Activated CD4-positive, alpha-beta T cell treated with anti-CD3 and anti-CD28 coated beads for 36 hours (primary cell): ENCODE measurements at regions not wholly inside any gene's neighbourhood (a gene's known extent, or its start where the extent isn't known, plus 50 kb on each side); places are given as distances from the start of the nearest gene placed in this dataset.

Source experiments
- ATAC-seq: fragments of 200-7000 bp; cut with Tn5 transposase; one replicate; pipeline ENCODE4 v1.10.0; 2021; ENCODE audit warnings: mild to moderate bottlenecking, moderate library complexity
- CTCF ChIA-PET: fragments of 350-600 bp; sonication (Branson Sonifier 250); formaldehyde crosslinking; loops from one replicate; lab custom pipeline; 2021; ENCODE audit warnings: antibody characterized with exemption; lab: Charles Lee
- POLR2A ChIA-PET: fragments of 350-600 bp; sonication (Branson Sonifier 250); formaldehyde crosslinking; loops from one replicate; lab custom pipeline; 2021; ENCODE audit warnings: antibody characterized with exemption, inconsistent platforms; lab: Charles Lee
- DNase-seq: peaks from one replicate; pipeline ENCODE4 v3.0.0-alpha.2; 2020
- H3K27ac Mint-ChIP-seq: one replicate; pipeline ENCODE4 v1.8.0; 2021; ENCODE audit warnings: mixed read lengths
- H3K27me3 Mint-ChIP-seq: one replicate; pipeline ENCODE4 v1.8.0; 2021; ENCODE audit warnings: mixed read lengths
- H3K36me3 Mint-ChIP-seq: one replicate; pipeline ENCODE4 v1.8.0; 2021; ENCODE audit warnings: low read depth, mixed read lengths
- H3K4me1 Mint-ChIP-seq: one replicate; pipeline ENCODE4 v1.8.0; 2021; ENCODE audit warnings: mixed read lengths
- H3K4me3 Mint-ChIP-seq: one replicate; pipeline ENCODE4 v1.8.0; 2021; ENCODE audit warnings: mild to moderate bottlenecking, moderate library complexity, mixed read lengths
- H3K9me3 Mint-ChIP-seq: one replicate; pipeline ENCODE4 v1.8.0; 2021; ENCODE audit warnings: low read depth, mixed read lengths
- intact Hi-C, 2 experiments: fragments of 100-400 bp; cut with DNase I in 1 of 2; cut with micrococcal nuclease in 1 of 2; formaldehyde crosslinking; loops; one replicate each; pipeline versions ENCODE4 v1.14.2 to v1.15.1; 2022 to 2024; cut with DNase I, micrococcal nuclease

- Mint-ChIP-seq H3K36me3 (no peaks in the 10 kb centered on the region), H3K9me3 (peaks cover 10% of the 10 kb centered on the region), H3K4me3 (no peak overlapping the region), H3K27ac (no peak overlapping the region), H3K27me3 (no peaks in the 10 kb centered on the region), H3K4me1 (no peaks in the 10 kb centered on the region)
- ATAC-seq, result no peak
- DNase-seq, result no peak
- intact Hi-C loops, result no loop called here
- ChIA-PET CTCF (no interaction called here), POLR2A (no interaction called here)
These were observed 947.5 kb upstream of the CTNND2 start for GRCh38 chr5:12851761-12852160.

GRCh38 chr5:12848709-12849108, 944.5 kb upstream of the CTNND2 start:
- H3K4me3 Mint-ChIP-seq, result no peak overlapping the region
- DNase-seq (no peak), ATAC-seq (no peak)
- no peaks in the 10 kb centered on the region for H3K4me1 Mint-ChIP-seq
- no peaks in the 10 kb centered on the region for H3K36me3 Mint-ChIP-seq
- ChIA-PET POLR2A (no interaction called here), CTCF (no interaction called here)
- H3K27me3 Mint-ChIP-seq, result no peaks in the 10 kb centered on the region
- H3K27ac Mint-ChIP-seq, result no peak overlapping the region
- intact Hi-C loops, result no loop called here
- peaks cover 12% of the 10 kb centered on the region for H3K9me3 Mint-ChIP-seq

- no peak for ATAC-seq
- H3K36me3 Mint-ChIP-seq, result no peaks in the 10 kb centered on the region
- DNase-seq, result no peak
- no peaks in the 10 kb centered on the region for H3K27me3 Mint-ChIP-seq
- no peak overlapping the region for H3K27ac Mint-ChIP-seq
- CTCF ChIA-PET, result no interaction called here
- intact Hi-C loops, result no loop called here
- POLR2A ChIA-PET, result no interaction called here
- H3K4me3 Mint-ChIP-seq, result no peak overlapping the region
- peaks cover 4% of the 10 kb centered on the region for H3K9me3 Mint-ChIP-seq
- H3K4me1 Mint-ChIP-seq, result no peaks in the 10 kb centered on the region
These were observed 941.4 kb upstream of the CTNND2 start for GRCh38 chr5:12845549-12846159.

GRCh38 chr5:12840972-12841371, 936.7 kb upstream of the CTNND2 start:
- H3K27me3 Mint-ChIP-seq, result no peaks in the 10 kb centered on the region
- no peaks in the 10 kb centered on the region for H3K36me3 Mint-ChIP-seq
- no peaks in the 10 kb centered on the region for H3K4me1 Mint-ChIP-seq
- no peak for ATAC-seq
- no peak overlapping the region for H3K27ac Mint-ChIP-seq
- DNase-seq, result no peak
- H3K9me3 Mint-ChIP-seq, result peaks cover 2% of the 10 kb centered on the region
- no peak overlapping the region for H3K4me3 Mint-ChIP-seq
- CTCF ChIA-PET, result no interaction called here
- POLR2A ChIA-PET, result no interaction called here
- intact Hi-C loops, result no loop called here

DNA sequence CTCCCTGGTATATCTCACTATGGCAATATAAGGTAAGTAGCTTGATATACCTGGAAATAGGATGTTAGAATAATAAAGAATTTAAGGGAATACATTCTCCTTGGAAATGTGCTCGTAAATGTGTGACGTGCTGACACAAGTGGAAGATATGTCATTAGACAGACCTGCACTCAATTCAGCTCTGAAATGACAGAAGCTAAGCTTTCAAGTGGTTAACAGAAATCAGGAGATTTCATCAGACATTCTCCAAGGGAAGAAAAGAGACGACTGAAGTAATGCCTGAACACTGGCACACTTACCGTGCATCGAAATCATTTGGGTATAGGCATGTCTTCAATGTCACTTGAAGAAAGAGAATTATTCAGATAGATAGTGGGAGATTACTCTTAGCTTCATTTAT, 933.3 kb upstream of the CTNND2 start:
- Mint-ChIP-seq H3K36me3 (no peaks in the 10 kb centered on the region), H3K4me1 (no peaks in the 10 kb centered on the region), H3K27ac (no peak overlapping the region), H3K9me3 (peaks cover 3% of the 10 kb centered on the region), H3K4me3 (no peak overlapping the region), H3K27me3 (no peaks in the 10 kb centered on the region)
- ChIA-PET POLR2A (no interaction called here), CTCF (no interaction called here)
- ATAC-seq (no peak), DNase-seq (no peak)
- intact Hi-C loops, result no loop called here

- no peaks in the 10 kb centered on the region for H3K36me3 Mint-ChIP-seq
- intact Hi-C loops, result no loop called here
- POLR2A ChIA-PET, result no interaction called here
These were observed 920.9 kb upstream of the CTNND2 start for GRCh38 chr5:12825163-12825562.

GRCh38 chr5:12805165-12805698, 901.0 kb upstream of the CTNND2 start:
- ATAC-seq, result no peak
- Mint-ChIP-seq H3K27me3 (no peaks in the 10 kb centered on the region), H3K36me3 (no peaks in the 10 kb centered on the region), H3K4me1 (no peaks in the 10 kb centered on the region), H3K27ac (no peak overlapping the region), H3K9me3 (peaks cover 10% of the 10 kb centered on the region), H3K4me3 (no peak overlapping the region)
- POLR2A ChIA-PET, result no interaction called here
- intact Hi-C loops, result no loop called here
- CTCF ChIA-PET, result no interaction called here
- no peak for DNase-seq

More at GRCh38 chr5:12825163-12825562, 920.9 kb upstream of the CTNND2 start:
- Mint-ChIP-seq H3K27ac (no peak overlapping the region), H3K4me3 (no peak overlapping the region), H3K4me1 (no peaks in the 10 kb centered on the region), H3K27me3 (no peaks in the 10 kb centered on the region), H3K9me3 (peaks cover 29% of the 10 kb centered on the region)
- no peak for DNase-seq
- CTCF ChIA-PET, result no interaction called here
- ATAC-seq, result no peak

- no peaks in the 10 kb centered on the region for H3K4me1 Mint-ChIP-seq
- no peak for DNase-seq
- H3K4me3 Mint-ChIP-seq, result no peak overlapping the region
- POLR2A ChIA-PET, result no interaction called here
- intact Hi-C loops, result no loop called here
- no peak for ATAC-seq
- no peaks in the 10 kb centered on the region for H3K36me3 Mint-ChIP-seq
- CTCF ChIA-PET, result no interaction called here
- peaks cover 13% of the 10 kb centered on the region for H3K9me3 Mint-ChIP-seq
- no peak overlapping the region for H3K27ac Mint-ChIP-seq
- H3K27me3 Mint-ChIP-seq, result no peaks in the 10 kb centered on the region
These were observed 894.9 kb upstream of the CTNND2 start for GRCh38 chr5:12799165-12799564.

DNA sequence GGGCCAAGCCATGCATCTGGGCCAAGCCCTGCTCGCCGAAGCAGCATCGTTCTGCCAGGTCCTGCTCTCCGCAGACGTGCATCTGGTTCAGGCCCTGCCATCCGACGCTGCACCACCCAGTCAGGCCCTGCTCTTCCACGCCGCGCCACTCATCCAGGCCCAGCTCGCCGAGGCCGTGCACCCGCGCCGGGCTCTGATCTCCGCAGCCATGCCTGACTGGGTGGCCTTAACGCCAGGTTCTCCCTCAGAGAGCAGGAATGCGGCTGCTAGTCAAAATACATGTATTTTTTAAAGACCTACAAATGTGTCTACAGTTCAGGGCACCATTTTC, 891.1 kb upstream of the CTNND2 start:
- intact Hi-C loops, result no loop called here
- Mint-ChIP-seq H3K4me3 (no peak overlapping the region), H3K36me3 (no peaks in the 10 kb centered on the region), H3K4me1 (no peaks in the 10 kb centered on the region), H3K9me3 (peaks cover 17% of the 10 kb centered on the region), H3K27ac (no peak overlapping the region), H3K27me3 (no peaks in the 10 kb centered on the region)
- ChIA-PET POLR2A (no interaction called here), CTCF (no interaction called here)
- ATAC-seq, result no peak
- DNase-seq, result no peak

- no peaks in the 10 kb centered on the region for H3K27me3 Mint-ChIP-seq
- H3K4me3 Mint-ChIP-seq, result no peak overlapping the region
- CTCF ChIA-PET, result no interaction called here
- H3K27ac Mint-ChIP-seq, result no peak overlapping the region
- peaks cover 18% of the 10 kb centered on the region for H3K9me3 Mint-ChIP-seq
- no peaks in the 10 kb centered on the region for H3K4me1 Mint-ChIP-seq
- POLR2A ChIA-PET, result no interaction called here
- H3K36me3 Mint-ChIP-seq, result no peaks in the 10 kb centered on the region
- intact Hi-C loops, result no loop called here
- ATAC-seq (no peak), DNase-seq (no peak)
These were observed 890.5 kb upstream of the CTNND2 start for GRCh38 chr5:12794476-12795332.

- no peak for ATAC-seq
- POLR2A ChIA-PET, result no interaction called here
- CTCF ChIA-PET, result no interaction called here
- Mint-ChIP-seq H3K9me3 (peaks cover 22% of the 10 kb centered on the region), H3K4me3 (no peak overlapping the region), H3K36me3 (no peaks in the 10 kb centered on the region), H3K4me1 (no peaks in the 10 kb centered on the region), H3K27ac (no peak overlapping the region), H3K27me3 (no peaks in the 10 kb centered on the region)
- DNase-seq, result no peak
- intact Hi-C loops, result no loop called here
These were observed 889.1 kb upstream of the CTNND2 start for GRCh38 chr5:12793373-12793772.

GRCh38 chr5:12780536-12780935, 876.3 kb upstream of the CTNND2 start:
- CTCF ChIA-PET, result no interaction called here
- no peak overlapping the region for H3K4me3 Mint-ChIP-seq
- no peaks in the 10 kb centered on the region for H3K4me1 Mint-ChIP-seq
- POLR2A ChIA-PET, result no interaction called here
- H3K9me3 Mint-ChIP-seq, result peaks cover 9% of the 10 kb centered on the region
- no peak for ATAC-seq
- H3K27ac Mint-ChIP-seq, result no peak overlapping the region
- no peaks in the 10 kb centered on the region for H3K27me3 Mint-ChIP-seq
- intact Hi-C loops, result no loop called here
- no peak for DNase-seq
- no peaks in the 10 kb centered on the region for H3K36me3 Mint-ChIP-seq
